Endothelial cell of umbilical vein (primary cell): ENCODE measurements at regions not wholly inside any gene's neighbourhood (a gene's known extent, or its start where the extent isn't known, plus 50 kb on each side); places are given as distances from the start of the nearest gene placed in this dataset.

ENCODE experiments used
- BruUV-seq: library from RNA; stranded (reverse); fragments of 400-500 nt; replicated peaks from 2 replicates; lab custom pipeline; 2021; lab: Mats Ljungman, UMichigan
- CTCF ChIA-PET: fragments of 300-600, 350-600 bp; sonication (Branson Sonifier 250); formaldehyde crosslinking; loops from one replicate; lab custom pipeline; 2021; ENCODE audit warnings: antibody characterized with exemption, inconsistent platforms; lab: Charles Lee
- POLR2A ChIA-PET: fragments of 300-600, 350-600 bp; sonication (Branson Sonifier 250); formaldehyde crosslinking; loops from one replicate; lab custom pipeline; 2021; ENCODE audit warnings: antibody characterized with exemption, inconsistent platforms; lab: Charles Lee
- DNase-seq: peaks from one replicate; pipeline ENCODE4 v3.0.0-alpha.2; 2011; ENCODE audit warnings: low read depth, low spot score
- FAIRE-seq: peaks from 2 replicates; lab custom pipeline; 2011; peaks lifted over from hg19 to GRCh38; lab: Jason Lieb, UNC
- H2AFZ ChIP-seq: 2 replicates; pipeline ENCODE4 v1.6.0; 2012; ENCODE audit warnings: low read depth, low read length, control low read depth, inconsistent platforms
- H3K27ac ChIP-seq: 2 replicates; pipeline ENCODE4 v1.5.1; 2011; ENCODE audit warnings: low read depth, mild to moderate bottlenecking, control low read depth, low read length, moderate library complexity; ENCODE audit not compliant: insufficient read depth
- H3K27me3 ChIP-seq, 2 experiments: 2 replicates each; pipeline versions ENCODE4 v1.6.0 to v1.6.1; 2011; ENCODE audit warnings: low read length in 2 of 2, mixed read lengths in 1 of 2; ENCODE audit not compliant: control insufficient read depth in 2 of 2, insufficient read depth in 2 of 2
- H3K36me3 ChIP-seq, 2 experiments: 2 replicates in 1 of 2; 3 replicates in 1 of 2; pipeline ENCODE4 v1.5.1; 2011; ENCODE audit warnings: low read length in 2 of 2, mild to moderate bottlenecking in 1 of 2, moderate library complexity in 1 of 2; ENCODE audit not compliant: control insufficient read depth in 2 of 2, insufficient read depth in 2 of 2; ENCODE audit errors: extremely low read depth in 1 of 2
- H3K4me1 ChIP-seq: 3 replicates; pipeline ENCODE4 v1.5.1; 2011; ENCODE audit warnings: mild to moderate bottlenecking, low read length; ENCODE audit not compliant: control insufficient read depth, insufficient read depth; ENCODE audit errors: extremely low read depth
- H3K4me2 ChIP-seq: 2 replicates; pipeline ENCODE4 v1.6.1; 2011; ENCODE audit warnings: low read length, control low read depth, mixed read lengths; ENCODE audit not compliant: insufficient read depth
- H3K4me3 ChIP-seq, 3 experiments: fragments of 200-600 bp in 1 of 3; sonication (generic), shearing (Covaris generic) in 1 of 3; replicated peaks in 1 of 3; 2 replicates each; pipeline ENCODE4 v1.5.1; 2011 to 2016; ENCODE audit warnings: control low read depth in 3 of 3, low read length in 3 of 3, mild to moderate bottlenecking in 2 of 3, inconsistent platforms in 1 of 3, low read depth in 1 of 3, moderate library complexity in 1 of 3; ENCODE audit not compliant: insufficient read depth in 1 of 3
- H3K79me2 ChIP-seq: 2 replicates; pipeline ENCODE4 v1.6.0; 2012; ENCODE audit warnings: low read length, inconsistent platforms; ENCODE audit not compliant: control insufficient read depth, insufficient read depth
- H3K9ac ChIP-seq: replicated peaks from 2 replicates; pipeline ENCODE3; 2011; ENCODE audit warnings: low read length, control low read depth; ENCODE audit not compliant: insufficient read depth; ENCODE audit errors: extremely low read depth
- H3K9me1 ChIP-seq: replicated peaks from 3 replicates; pipeline ENCODE4 v1.6.0; 2011; ENCODE audit warnings: mild to moderate bottlenecking, low read length; ENCODE audit not compliant: control insufficient read depth, insufficient read depth; ENCODE audit errors: extremely low read depth
- H3K9me3 ChIP-seq: replicated peaks from 2 replicates; pipeline ENCODE4 v1.5.1; 2012; ENCODE audit warnings: low read length, inconsistent platforms; ENCODE audit not compliant: control insufficient read depth, insufficient read depth
- H4K20me1 ChIP-seq: replicated peaks from 2 replicates; pipeline ENCODE3; 2011; ENCODE audit warnings: mild to moderate bottlenecking, low read length; ENCODE audit not compliant: control insufficient read depth, insufficient read depth; ENCODE audit errors: extremely low read depth
- EZH2 ChIP-seq: IDR thresholded peaks from 2 replicates; pipeline ENCODE4 v1.6.1; 2012; ENCODE audit warnings: borderline replicate concordance, low read depth, mild to moderate bottlenecking, moderate library complexity, low read length, inconsistent platforms; ENCODE audit not compliant: severe bottlenecking
- FOS ChIP-seq: IDR thresholded peaks from 2 replicates; pipeline ENCODE4 v1.6.1; 2011; ENCODE audit warnings: mild to moderate bottlenecking, low read length, moderate library complexity, borderline replicate concordance; ENCODE audit not compliant: insufficient read depth
- GATA2 ChIP-seq: IDR thresholded peaks from 2 replicates; pipeline ENCODE4 v1.7.0; 2011; ENCODE audit warnings: low read depth, mild to moderate bottlenecking, moderate library complexity, mixed read lengths, low read length; ENCODE audit not compliant: insufficient read length, insufficient read depth
- JUN ChIP-seq: IDR thresholded peaks from 2 replicates; pipeline ENCODE4 v1.6.1; 2011; ENCODE audit warnings: borderline replicate concordance, low read depth; ENCODE audit not compliant: insufficient read length, insufficient read depth
- MYC ChIP-seq: IDR thresholded peaks from one replicate; pipeline ENCODE4 v1.6.1; 2011; ENCODE audit warnings: mild to moderate bottlenecking, low read depth, low read length
- POLR2A ChIP-seq: IDR thresholded peaks from 2 replicates; pipeline ENCODE4 v1.6.1; 2012; ENCODE audit warnings: low read depth, mild to moderate bottlenecking, control low read depth, low read length
- POLR2AphosphoS5 ChIP-seq: IDR thresholded peaks from 2 replicates; pipeline ENCODE4 v1.6.1; 2012; ENCODE audit warnings: low read depth, mild to moderate bottlenecking, control low read depth, low read length, moderate library complexity; ENCODE audit not compliant: insufficient read depth
- dilution Hi-C: fragments of 300-500 bp; cut with MboI; formaldehyde crosslinking; loops from one replicate; pipeline ENCODE4 v1.15.0; 2019; ENCODE audit warnings: low sequenced_read_pairs; ENCODE audit not compliant: extremely low pct_ligation_motif_present
- intact Hi-C: fragments of 100-400 bp; cut with micrococcal nuclease; formaldehyde crosslinking; loops from one replicate; pipeline ENCODE4 v1.10.0; 2022
- TF ChIP-seq, protein P1 (sequence below): IDR thresholded peaks from 2 replicates; pipeline ENCODE4 v1.6.1; 2011; ENCODE audit not compliant: insufficient read depth, insufficient read length
- TF ChIP-seq, protein P2 (sequence below), 2 donors: IDR thresholded peaks; 1 replicate in 1 of 2; 2 replicates in 1 of 2; pipeline ENCODE4 v1.5.1; 2011; ENCODE audit warnings: low read length in 2 of 2, mild to moderate bottlenecking in 2 of 2, moderate library complexity in 2 of 2, control low read depth in 1 of 2, inconsistent platforms in 1 of 2, low read depth in 1 of 2; ENCODE audit not compliant: insufficient read depth in 1 of 2; ENCODE audit errors: extremely low read depth in 1 of 2

DNA sequence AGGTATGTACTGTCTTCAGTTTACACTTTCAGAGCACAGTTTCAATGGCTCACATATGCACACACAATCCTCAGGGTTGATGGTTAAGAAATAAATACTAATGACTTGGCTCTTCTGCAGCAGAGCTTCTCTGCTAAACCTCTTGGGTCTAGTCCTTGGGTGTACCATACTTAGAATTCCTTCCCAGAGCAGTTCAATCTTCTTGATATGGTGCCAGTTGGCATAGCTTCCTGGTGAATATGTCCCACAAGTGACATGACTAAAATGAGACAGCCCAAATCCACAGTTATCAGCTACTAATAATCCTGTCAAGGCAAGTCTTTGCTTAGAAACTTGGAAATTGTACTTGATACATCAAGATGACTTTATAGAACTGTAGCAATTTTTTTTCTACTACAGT lies 654.4 kb downstream of the IQCM start:
- TF ChIP-seq, protein P1, sequence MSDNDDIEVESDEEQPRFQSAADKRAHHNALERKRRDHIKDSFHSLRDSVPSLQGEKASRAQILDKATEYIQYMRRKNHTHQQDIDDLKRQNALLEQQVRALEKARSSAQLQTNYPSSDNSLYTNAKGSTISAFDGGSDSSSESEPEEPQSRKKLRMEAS, result no peak
- TF ChIP-seq EZH2, result no peak
- TF ChIP-seq POLR2AphosphoS5, result no peak
- TF ChIP-seq POLR2A, result no peak
- no peak for TF ChIP-seq GATA2
- no peak for TF ChIP-seq JUN
- TF ChIP-seq FOS, result no peak
- TF ChIP-seq, protein P2, sequence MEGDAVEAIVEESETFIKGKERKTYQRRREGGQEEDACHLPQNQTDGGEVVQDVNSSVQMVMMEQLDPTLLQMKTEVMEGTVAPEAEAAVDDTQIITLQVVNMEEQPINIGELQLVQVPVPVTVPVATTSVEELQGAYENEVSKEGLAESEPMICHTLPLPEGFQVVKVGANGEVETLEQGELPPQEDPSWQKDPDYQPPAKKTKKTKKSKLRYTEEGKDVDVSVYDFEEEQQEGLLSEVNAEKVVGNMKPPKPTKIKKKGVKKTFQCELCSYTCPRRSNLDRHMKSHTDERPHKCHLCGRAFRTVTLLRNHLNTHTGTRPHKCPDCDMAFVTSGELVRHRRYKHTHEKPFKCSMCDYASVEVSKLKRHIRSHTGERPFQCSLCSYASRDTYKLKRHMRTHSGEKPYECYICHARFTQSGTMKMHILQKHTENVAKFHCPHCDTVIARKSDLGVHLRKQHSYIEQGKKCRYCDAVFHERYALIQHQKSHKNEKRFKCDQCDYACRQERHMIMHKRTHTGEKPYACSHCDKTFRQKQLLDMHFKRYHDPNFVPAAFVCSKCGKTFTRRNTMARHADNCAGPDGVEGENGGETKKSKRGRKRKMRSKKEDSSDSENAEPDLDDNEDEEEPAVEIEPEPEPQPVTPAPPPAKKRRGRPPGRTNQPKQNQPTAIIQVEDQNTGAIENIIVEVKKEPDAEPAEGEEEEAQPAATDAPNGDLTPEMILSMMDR (IDR thresholded peaks at IDR 0.05; ENCODE audit: extremely low read depth in 1 of 2, insufficient read depth in 1 of 2, low read depth in 1 of 2, low read length in 2 of 2), result no peak
- TF ChIP-seq MYC, result no peak
- H3K79me2 ChIP-seq, result no peaks in the 10 kb centered on the region
- H4K20me1 ChIP-seq, result no peaks in the 10 kb centered on the region
- no TSS peak for BruUV-seq
- H3K4me1 ChIP-seq, result no peaks in the 10 kb centered on the region
- ChIA-PET CTCF (no interaction called here), POLR2A (no interaction called here)
- H3K27me3 ChIP-seq, result no peaks in the 10 kb centered on the region
- no peak overlapping the region for H2AFZ ChIP-seq
- H3K27ac ChIP-seq, result no peak overlapping the region
- H3K36me3 ChIP-seq, result no peaks in the 10 kb centered on the region
- H3K9me3 ChIP-seq, result no peaks in the 10 kb centered on the region
- no peak for DNase-seq
- H3K9ac ChIP-seq, result no peak overlapping the region
- H3K9me1 ChIP-seq, result no peaks in the 10 kb centered on the region
- intact Hi-C loops (no loop called here), dilution Hi-C loops (no loop called here)
- no peak for FAIRE-seq
- no peak overlapping the region for H3K4me2 ChIP-seq
- H3K4me3 ChIP-seq, result no peak overlapping the region
